Ishikawa (cell line): ENCODE measurements at regions not wholly inside any gene's neighbourhood (a gene's known extent, or its start where the extent isn't known, plus 50 kb on each side); places are given as distances from the start of the nearest gene placed in this dataset.

Experiments
- CEBPB ChIP-seq: IDR thresholded peaks from 2 replicates; pipeline ENCODE4 v1.6.1; 2012
- CREB1 ChIP-seq: IDR thresholded peaks from 2 replicates; pipeline ENCODE4 v1.6.1; 2012; ENCODE audit warnings: low read depth
- EGR1 ChIP-seq: IDR thresholded peaks from 2 replicates; pipeline ENCODE4 v1.6.1; 2012
- EP300 ChIP-seq: IDR thresholded peaks from 2 replicates; pipeline ENCODE4 v1.6.1; 2012; ENCODE audit warnings: borderline replicate concordance
- FOXM1 ChIP-seq: IDR thresholded peaks from 2 replicates; pipeline ENCODE4 v1.6.1; 2012; ENCODE audit warnings: low read depth, borderline replicate concordance
- NFIC ChIP-seq: IDR thresholded peaks from 2 replicates; pipeline ENCODE4 v1.6.1; 2012
- RAD21 ChIP-seq: IDR thresholded peaks from 2 replicates; pipeline ENCODE4 v1.6.1; 2012; ENCODE audit warnings: low read depth
- REST ChIP-seq: IDR thresholded peaks from 2 replicates; pipeline ENCODE4 v1.6.1; 2012; ENCODE audit warnings: low read depth, mild to moderate bottlenecking
- TAF1 ChIP-seq: IDR thresholded peaks from 2 replicates; pipeline ENCODE4 v1.6.1; 2012; ENCODE audit warnings: low read depth, mild to moderate bottlenecking
- TCF12 ChIP-seq: IDR thresholded peaks from 2 replicates; pipeline ENCODE4 v1.6.1; 2012; ENCODE audit warnings: low read depth
- TEAD4 ChIP-seq: IDR thresholded peaks from 2 replicates; pipeline ENCODE4 v1.6.1; 2012
- USF1 ChIP-seq: IDR thresholded peaks from 2 replicates; pipeline ENCODE4 v1.6.1; 2012
- YY1 ChIP-seq: IDR thresholded peaks from 2 replicates; pipeline ENCODE4 v1.6.1; 2012; ENCODE audit warnings: low read depth
- ZBTB7A ChIP-seq: IDR thresholded peaks from 2 replicates; pipeline ENCODE4 v1.6.1; 2012; ENCODE audit warnings: low read depth

GRCh38 chrX:88655460-88655859 lies 91.6 kb upstream of the CPXCR1 start:
- TF ChIP-seq NFIC (no peak), USF1 (no peak), ZBTB7A (no peak), TEAD4 (no peak), CREB1 (no peak), FOXM1 (no peak), TCF12 (no peak), EP300 (no peak)

- TF ChIP-seq CREB1 (no peak), REST (no peak), TAF1 (no peak), EP300 (no peak), TCF12 (no peak), YY1 (no peak), CEBPB (no peak), EGR1 (no peak), FOXM1 (no peak), RAD21 (no peak), TEAD4 (no peak), NFIC (no peak)
Observed at GRCh38 chrX:88660836-88661235, 86.2 kb upstream of the CPXCR1 start.

GRCh38 chrX:88672261-88672660 lies 74.8 kb upstream of the CPXCR1 start:
- TF ChIP-seq CEBPB, result no peak
- TF ChIP-seq TAF1, result no peak
- no peak for TF ChIP-seq EP300
- no peak for TF ChIP-seq USF1
- no peak for TF ChIP-seq FOXM1
- no peak for TF ChIP-seq RAD21
- no peak for TF ChIP-seq YY1
- TF ChIP-seq TCF12, result no peak
- TF ChIP-seq CREB1, result no peak
